ENCODE measurements at regions not wholly inside any gene's neighbourhood (a gene's known extent, or its start where the extent isn't known, plus 50 kb on each side); places are given as distances from the start of the nearest gene placed in this dataset.

DNA sequence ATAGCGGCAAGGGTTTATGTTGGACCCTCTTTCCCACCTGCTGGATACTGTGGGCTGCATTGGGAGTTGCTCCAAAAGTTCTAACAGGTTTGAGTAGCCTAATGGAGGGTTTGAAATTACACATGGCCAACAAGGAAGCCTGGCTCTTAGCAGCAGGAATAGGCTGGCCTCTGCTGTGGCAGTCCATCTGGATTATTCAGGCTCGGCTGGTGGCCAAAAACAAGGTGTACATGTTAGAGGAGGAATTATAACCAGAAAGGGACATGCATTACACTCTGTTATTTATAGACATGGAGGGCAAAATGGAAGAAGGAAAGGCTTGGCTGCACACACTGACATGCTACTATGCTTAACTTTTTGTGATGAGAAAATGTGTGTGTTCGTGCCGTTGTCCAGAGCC lies 61.1 kb upstream of the NRXN1 start:
- H3K4me3 ChIP-seq, result no peak overlapping the region
- no peaks in the 10 kb centered on the region for H4K20me1 ChIP-seq (replicated peaks; ENCODE audit: insufficient read depth)
- TF ChIP-seq CREB1 (CRISPR knock-in tag; IDR thresholded peaks at IDR 0.05; ENCODE audit: low read depth) (no peak), ZNF114 (CRISPR knock-in tag; IDR thresholded peaks at IDR 0.05) (no peak), STAT1 (IDR thresholded peaks at IDR 0.05; ENCODE audit: unreplicated experiment) (no peak)
- TF ChIP-seq, protein P1, sequence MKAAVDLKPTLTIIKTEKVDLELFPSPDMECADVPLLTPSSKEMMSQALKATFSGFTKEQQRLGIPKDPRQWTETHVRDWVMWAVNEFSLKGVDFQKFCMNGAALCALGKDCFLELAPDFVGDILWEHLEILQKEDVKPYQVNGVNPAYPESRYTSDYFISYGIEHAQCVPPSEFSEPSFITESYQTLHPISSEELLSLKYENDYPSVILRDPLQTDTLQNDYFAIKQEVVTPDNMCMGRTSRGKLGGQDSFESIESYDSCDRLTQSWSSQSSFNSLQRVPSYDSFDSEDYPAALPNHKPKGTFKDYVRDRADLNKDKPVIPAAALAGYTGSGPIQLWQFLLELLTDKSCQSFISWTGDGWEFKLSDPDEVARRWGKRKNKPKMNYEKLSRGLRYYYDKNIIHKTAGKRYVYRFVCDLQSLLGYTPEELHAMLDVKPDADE (IDR thresholded peaks at IDR 0.05), result no peak
- H3K27me3 Mint-ChIP-seq (ENCODE audit: insufficient read depth, low read depth, poor library complexity), result no peaks in the 10 kb centered on the region
- H3K9me3 Mint-ChIP-seq, result no peaks in the 10 kb centered on the region
- H3F3A ChIP-seq (replicated peaks; ENCODE audit: low read depth), result no peaks in the 10 kb centered on the region
- H3K4me2 ChIP-seq, result no peak overlapping the region
- no peaks in the 10 kb centered on the region for H3K27me3 ChIP-seq (ENCODE audit: insufficient read depth)
- no peaks in the 10 kb centered on the region for H3K36me3 Mint-ChIP-seq (ENCODE audit: low read depth)
- no peak overlapping the region for H3K27ac ChIP-seq (ENCODE audit: low read depth)
- peaks cover 1% of the 10 kb centered on the region; the same call in 1 of the 2 replicates for H3K4me1 ChIP-seq (ENCODE audit: insufficient read depth)
- no peak overlapping the region for H2AFZ ChIP-seq
- H3K4me1 Mint-ChIP-seq, result peaks cover 2% of the 10 kb centered on the region
- no peaks in the 10 kb centered on the region for H3K36me3 ChIP-seq (ENCODE audit: insufficient read depth)
- H3K79me2 ChIP-seq (replicated peaks; ENCODE audit: insufficient read depth), result no peaks in the 10 kb centered on the region
- no peak overlapping the region for H3K4me3 Mint-ChIP-seq
- ATAC-seq (no peak), DNase-seq (ENCODE audit: low spot score) (no peak)
- H3K9me2 ChIP-seq (ENCODE audit: insufficient read depth), result peaks cover 22% of the 10 kb centered on the region
- H3K27ac Mint-ChIP-seq, result no peak overlapping the region

DNA sequence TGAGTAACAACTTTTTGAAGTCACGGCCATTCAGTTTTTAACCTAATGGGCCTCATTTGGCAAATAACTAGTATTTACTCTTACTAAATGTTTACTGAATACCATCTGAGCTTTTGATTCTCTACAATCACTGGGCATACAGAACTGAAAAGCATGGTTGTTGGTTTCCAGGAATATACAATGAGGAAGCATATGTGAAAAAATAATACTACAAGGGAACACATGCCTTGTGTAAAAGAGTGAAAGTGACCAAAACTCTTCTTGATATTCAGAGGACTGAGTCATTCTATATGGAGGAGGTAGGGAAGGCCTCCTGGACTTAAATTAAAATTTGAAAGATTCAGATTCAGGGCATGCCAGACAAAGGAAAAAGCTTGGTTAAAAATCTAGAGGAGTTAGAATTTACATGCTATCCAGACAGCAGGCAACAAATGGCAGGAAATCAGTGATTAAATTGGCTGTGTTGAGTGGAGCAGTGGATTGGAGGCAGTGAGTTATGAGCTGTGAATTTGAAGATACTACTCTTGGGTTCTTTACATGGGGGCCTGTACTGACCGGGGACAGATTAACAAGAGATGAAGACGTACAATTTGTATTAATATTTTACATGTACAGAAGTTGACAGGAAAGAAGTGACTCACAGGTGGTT lies 53.6 kb upstream of the NRXN1 start:
- no peak for ATAC-seq
- Mint-ChIP-seq H3K4me1 (peaks cover 12% of the 10 kb centered on the region), H3K27ac (no peak overlapping the region)
- TF ChIP-seq JUNB (IDR thresholded peaks at IDR 0.05; ENCODE audit: unreplicated experiment) (no peak), EZH2 (IDR thresholded peaks at IDR 0.05; ENCODE audit: low read depth, unreplicated experiment) (no peak), ZNF331 (CRISPR knock-in tag; IDR thresholded peaks at IDR 0.05; ENCODE audit: low read depth) (no peak), NANOG (IDR thresholded peaks at IDR 0.05; ENCODE audit: borderline replicate concordance) (no peak), STAT1 (IDR thresholded peaks at IDR 0.05; ENCODE audit: unreplicated experiment) (no peak), ZNF114 (CRISPR knock-in tag; IDR thresholded peaks at IDR 0.05) (no peak), EZH2phosphoT487 (IDR thresholded peaks at IDR 0.05; ENCODE audit: unreplicated experiment) (no peak)
- TF ChIP-seq, protein P2, sequence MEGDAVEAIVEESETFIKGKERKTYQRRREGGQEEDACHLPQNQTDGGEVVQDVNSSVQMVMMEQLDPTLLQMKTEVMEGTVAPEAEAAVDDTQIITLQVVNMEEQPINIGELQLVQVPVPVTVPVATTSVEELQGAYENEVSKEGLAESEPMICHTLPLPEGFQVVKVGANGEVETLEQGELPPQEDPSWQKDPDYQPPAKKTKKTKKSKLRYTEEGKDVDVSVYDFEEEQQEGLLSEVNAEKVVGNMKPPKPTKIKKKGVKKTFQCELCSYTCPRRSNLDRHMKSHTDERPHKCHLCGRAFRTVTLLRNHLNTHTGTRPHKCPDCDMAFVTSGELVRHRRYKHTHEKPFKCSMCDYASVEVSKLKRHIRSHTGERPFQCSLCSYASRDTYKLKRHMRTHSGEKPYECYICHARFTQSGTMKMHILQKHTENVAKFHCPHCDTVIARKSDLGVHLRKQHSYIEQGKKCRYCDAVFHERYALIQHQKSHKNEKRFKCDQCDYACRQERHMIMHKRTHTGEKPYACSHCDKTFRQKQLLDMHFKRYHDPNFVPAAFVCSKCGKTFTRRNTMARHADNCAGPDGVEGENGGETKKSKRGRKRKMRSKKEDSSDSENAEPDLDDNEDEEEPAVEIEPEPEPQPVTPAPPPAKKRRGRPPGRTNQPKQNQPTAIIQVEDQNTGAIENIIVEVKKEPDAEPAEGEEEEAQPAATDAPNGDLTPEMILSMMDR (conservative IDR thresholded peaks at IDR 0.05; ENCODE audit: low read depth in 2 of 2), result no peak
- TF ChIP-seq, protein P3, sequence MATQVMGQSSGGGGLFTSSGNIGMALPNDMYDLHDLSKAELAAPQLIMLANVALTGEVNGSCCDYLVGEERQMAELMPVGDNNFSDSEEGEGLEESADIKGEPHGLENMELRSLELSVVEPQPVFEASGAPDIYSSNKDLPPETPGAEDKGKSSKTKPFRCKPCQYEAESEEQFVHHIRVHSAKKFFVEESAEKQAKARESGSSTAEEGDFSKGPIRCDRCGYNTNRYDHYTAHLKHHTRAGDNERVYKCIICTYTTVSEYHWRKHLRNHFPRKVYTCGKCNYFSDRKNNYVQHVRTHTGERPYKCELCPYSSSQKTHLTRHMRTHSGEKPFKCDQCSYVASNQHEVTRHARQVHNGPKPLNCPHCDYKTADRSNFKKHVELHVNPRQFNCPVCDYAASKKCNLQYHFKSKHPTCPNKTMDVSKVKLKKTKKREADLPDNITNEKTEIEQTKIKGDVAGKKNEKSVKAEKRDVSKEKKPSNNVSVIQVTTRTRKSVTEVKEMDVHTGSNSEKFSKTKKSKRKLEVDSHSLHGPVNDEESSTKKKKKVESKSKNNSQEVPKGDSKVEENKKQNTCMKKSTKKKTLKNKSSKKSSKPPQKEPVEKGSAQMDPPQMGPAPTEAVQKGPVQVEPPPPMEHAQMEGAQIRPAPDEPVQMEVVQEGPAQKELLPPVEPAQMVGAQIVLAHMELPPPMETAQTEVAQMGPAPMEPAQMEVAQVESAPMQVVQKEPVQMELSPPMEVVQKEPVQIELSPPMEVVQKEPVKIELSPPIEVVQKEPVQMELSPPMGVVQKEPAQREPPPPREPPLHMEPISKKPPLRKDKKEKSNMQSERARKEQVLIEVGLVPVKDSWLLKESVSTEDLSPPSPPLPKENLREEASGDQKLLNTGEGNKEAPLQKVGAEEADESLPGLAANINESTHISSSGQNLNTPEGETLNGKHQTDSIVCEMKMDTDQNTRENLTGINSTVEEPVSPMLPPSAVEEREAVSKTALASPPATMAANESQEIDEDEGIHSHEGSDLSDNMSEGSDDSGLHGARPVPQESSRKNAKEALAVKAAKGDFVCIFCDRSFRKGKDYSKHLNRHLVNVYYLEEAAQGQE (IDR thresholded peaks at IDR 0.05; ENCODE audit: unreplicated experiment), result no peak

More for the DNA sequence above, 53.6 kb upstream of the NRXN1 start:
- H2AFZ ChIP-seq, result no peak overlapping the region
- H3K9me2 ChIP-seq (ENCODE audit: insufficient read depth), result no peaks in the 10 kb centered on the region
- H3K27me3 ChIP-seq (ENCODE audit: insufficient read depth), result no peaks in the 10 kb centered on the region
- no peak overlapping the region for H3K4me2 ChIP-seq
- H3K4me3 ChIP-seq, result no peak overlapping the region
- H3K79me2 ChIP-seq (replicated peaks; ENCODE audit: insufficient read depth), result no peaks in the 10 kb centered on the region
- no peaks in the 10 kb centered on the region; the same call in 2 of the 3 replicates for H3K9me3 Mint-ChIP-seq
- peaks cover 4% of the 10 kb centered on the region for H3K4me1 ChIP-seq (ENCODE audit: insufficient read depth)
- H3K27ac ChIP-seq (ENCODE audit: low read depth), result no peak overlapping the region
- H3K36me3 Mint-ChIP-seq (ENCODE audit: low read depth), result peaks cover 2% of the 10 kb centered on the region; the same call in 1 of the 3 replicates
- H3F3A ChIP-seq (replicated peaks; ENCODE audit: low read depth), result no peaks in the 10 kb centered on the region
- DNase-seq (ENCODE audit: low spot score), result no peak
- no peaks in the 10 kb centered on the region for H4K20me1 ChIP-seq (replicated peaks; ENCODE audit: insufficient read depth)
- H3K36me3 ChIP-seq (ENCODE audit: insufficient read depth), result no peaks in the 10 kb centered on the region
- no peak overlapping the region for H3K4me3 Mint-ChIP-seq
- peaks cover 1% of the 10 kb centered on the region for H3K27me3 Mint-ChIP-seq (ENCODE audit: insufficient read depth, low read depth, poor library complexity)

Data from GM23338 (cell line).